Left lobe of liver (tissue), 2 donors: ENCODE measurements at regions not wholly inside any gene's neighbourhood (a gene's known extent, or its start where the extent isn't known, plus 50 kb on each side); places are given as distances from the start of the nearest gene placed in this dataset.
A peak's percentile ranks its signal among the peaks of the same experiment; 100 is the strongest.

Experiments
- ATAC-seq: fragments of 200-7000 bp; cut with Tn5 transposase; one replicate; pipeline ENCODE4 v1.9.1; 2020; ENCODE audit warnings: mild to moderate bottlenecking, moderate library complexity
- DNase-seq: peaks from one replicate; pipeline ENCODE4 v3.0.0-alpha.2; 2020; ENCODE audit warnings: low spot score
- donor health status: DM: no; HTN: no; CAD: no; lungs with moderate emphysema.
- donor health status: DM: no; HTN: yes; CAD: no.

DNA sequence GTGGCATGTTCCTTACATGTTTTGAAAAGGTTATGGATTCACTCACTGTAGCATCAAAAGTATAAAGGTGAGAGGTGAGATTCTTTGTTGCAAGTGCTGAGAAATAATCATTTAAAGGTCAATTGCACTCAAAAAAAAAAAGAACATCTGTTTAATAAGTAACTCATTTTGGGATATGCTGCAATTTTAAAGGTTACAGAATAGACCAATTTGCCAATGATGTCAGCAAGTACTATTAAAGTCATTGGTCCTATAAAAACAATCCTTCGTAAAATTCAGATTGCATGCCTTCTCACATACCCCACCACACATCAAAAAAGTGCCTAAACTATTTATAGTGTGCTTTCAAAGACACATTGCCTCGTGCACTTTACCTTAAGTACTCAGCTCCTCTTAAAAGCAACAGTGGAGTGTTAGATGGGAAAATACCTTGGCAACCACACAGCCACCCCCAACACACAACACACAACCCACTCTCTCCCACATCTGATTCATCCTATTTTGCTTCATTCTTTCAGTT lies 218.2 kb upstream of the ADGRL2 start:
- DNase-seq (no peak), ATAC-seq (peak; percentile 79)

DNA sequence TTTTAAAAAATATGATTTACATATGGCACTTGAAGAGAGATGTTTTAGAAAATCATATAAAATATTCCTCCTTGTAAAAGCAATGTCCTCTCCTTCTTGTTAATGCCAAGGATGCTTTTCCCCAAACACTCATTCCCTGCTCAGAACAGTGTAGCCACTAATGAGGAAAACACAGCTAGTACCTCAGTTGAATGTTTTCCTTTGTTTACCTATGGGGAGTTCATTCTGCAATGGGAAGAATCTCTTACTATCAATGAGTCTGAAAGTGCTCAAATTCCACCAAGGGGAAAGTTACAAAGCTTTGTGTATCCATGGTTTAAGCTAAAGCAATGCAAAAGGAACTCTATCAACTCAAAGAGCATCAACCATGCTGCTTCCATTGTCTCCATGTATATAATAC lies 221.9 kb upstream of the ADGRL2 start:
- ATAC-seq = no peak
- no peak for DNase-seq

DNA sequence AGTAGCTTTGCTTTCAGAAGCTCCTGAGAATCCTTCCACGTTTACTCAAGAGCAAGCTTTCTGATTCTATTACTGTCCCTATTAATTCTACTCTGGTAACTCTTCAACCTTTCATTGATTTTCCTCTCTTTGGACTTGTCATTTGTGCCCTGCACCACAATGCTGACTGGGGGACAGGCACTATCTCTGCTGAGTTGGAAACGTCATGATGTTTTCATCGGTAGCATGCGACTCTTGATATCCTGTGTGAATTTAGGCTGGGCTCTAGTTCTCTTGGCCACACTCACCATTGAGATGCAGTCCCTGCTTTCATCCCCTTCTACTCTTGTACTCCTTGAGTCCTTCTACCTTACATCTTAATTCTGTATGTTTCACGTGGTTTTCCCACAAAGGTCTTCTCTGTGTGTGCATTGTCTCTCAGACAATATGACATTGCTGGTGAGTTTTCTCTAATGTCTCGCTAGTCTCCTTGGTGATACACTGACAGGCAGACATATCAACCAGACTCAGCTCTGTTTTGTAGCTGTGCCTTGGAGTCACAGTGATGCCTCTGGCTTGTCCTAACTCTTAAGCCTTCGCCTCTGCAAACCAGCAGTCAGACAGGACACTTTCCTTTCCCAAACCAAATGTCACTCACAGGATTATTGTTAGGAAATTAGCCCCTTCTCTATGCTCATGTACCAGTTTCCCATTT lies 223.6 kb upstream of the ADGRL2 start:
- DNase-seq (no peak), ATAC-seq (peak; percentile 86)

DNA sequence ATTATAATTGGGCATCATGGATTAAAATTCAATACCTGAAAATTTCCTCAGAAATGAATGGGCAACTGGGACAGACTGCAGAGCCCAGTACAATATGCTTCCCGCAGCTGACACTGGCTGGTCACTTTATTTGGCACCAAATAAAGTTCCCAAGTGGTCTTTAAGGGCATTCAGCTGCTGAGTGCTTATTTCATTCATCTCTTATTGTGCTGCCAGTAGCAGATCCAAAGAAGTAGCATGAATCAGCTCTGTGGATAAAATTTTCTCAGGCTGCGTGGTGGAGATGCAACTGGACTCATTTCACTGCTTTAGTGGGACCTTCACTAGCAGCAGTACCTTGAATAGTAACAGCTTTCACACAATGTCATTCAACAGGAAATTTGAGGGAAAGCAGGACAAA lies 226.3 kb upstream of the ADGRL2 start:
- DNase-seq = no peak
- ATAC-seq = no peak

DNA sequence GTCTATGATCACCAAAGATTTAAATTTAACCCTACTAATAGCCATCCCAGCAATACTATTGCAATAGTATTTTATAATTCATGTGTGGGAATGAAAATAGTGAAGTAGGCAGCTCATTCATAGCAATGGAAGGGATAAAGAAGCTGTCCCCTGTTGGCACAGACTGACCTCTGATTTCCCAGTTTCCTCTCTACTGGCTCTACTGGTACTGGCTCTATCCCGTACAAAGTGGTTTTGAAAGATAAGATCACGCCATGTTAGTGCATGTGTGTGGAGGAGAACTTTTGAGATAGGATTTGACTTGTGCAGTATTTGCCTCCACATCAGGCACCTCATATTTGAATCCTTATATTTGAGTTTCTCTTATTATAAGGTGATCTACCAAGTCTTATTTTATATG lies 227.3 kb upstream of the ADGRL2 start:
- no peak for DNase-seq
- no peak for ATAC-seq

DNA sequence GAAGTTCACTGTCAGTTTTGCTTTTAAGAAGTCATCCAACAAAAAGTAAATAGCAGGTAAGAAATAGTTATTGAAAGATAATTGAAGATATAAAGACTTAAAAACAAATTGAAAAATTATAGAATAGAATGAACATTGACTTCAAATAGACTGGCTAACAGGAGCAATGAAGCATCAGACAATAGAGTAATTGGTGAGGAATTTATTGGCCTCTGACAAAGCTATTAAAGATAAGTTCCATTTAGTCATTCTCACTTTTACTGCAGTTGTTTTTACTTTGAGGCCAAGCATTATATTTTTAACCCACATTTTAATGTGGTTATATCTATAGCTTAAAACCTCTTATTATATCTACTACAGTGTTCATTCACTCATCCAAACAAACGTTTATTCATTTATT lies 228.8 kb upstream of the ADGRL2 start:
- DNase-seq (no peak), ATAC-seq (no peak)

DNA sequence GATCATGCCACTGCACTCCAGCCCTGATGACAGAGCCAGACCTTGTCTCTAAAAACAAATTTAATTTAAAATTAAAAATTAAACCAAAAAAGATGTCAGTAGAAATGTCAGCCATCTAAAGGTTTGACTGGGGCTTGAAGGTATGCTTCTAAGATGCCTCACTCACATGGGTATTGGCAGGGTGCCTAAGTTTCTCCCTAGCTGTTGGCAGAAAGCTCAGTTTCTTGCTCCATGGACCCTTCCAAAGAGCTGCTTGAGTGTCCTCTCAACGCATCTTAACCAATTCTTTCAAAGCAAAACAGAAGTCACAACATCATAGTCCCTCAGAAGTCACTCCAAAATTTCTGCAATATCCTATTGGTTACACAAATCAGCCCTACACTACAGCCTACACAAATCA lies 231.0 kb upstream of the ADGRL2 start:
- DNase-seq (no peak), ATAC-seq (no peak)

DNA sequence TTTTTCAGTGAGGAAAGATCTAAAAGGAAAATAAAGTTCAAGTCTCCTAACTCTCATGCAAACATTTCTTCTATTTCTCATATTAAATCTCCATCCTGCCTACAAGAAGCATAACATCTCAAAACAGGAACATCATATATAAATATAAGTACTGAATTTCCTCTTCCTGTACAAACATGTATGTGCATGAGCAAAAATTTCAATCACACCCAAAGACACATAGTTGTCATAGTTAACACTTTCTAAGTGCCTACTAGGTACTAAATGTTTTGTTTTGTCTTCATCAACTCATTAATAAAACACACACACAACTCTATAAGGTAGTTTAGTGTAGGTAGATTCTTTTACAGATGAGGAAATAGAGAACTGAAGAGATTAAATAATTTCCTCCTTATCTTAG lies 237.1 kb upstream of the ADGRL2 start:
- ATAC-seq = no peak

DNA sequence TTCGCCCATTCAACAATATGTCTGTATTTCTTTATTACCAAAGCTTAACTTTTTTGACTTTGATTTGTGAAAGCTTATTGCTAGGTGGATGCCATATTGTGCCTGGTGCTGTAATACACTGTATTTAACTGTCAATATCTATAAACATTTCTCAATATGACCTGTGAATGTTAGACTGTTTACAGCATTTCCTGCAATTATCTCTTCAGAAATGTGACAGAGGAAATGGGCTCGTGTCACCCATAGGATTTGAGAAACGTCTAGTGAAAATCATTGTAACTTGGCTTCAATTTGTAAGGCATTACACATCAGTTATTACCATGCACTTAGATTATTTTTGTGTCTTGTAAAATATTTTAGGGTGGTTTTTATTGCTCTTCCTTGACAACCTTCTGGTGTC lies 237.8 kb upstream of the ADGRL2 start:
- ATAC-seq = no peak
- no peak for DNase-seq

More for the DNA sequence above, 237.1 kb upstream of the ADGRL2 start:
- no peak for DNase-seq

DNA sequence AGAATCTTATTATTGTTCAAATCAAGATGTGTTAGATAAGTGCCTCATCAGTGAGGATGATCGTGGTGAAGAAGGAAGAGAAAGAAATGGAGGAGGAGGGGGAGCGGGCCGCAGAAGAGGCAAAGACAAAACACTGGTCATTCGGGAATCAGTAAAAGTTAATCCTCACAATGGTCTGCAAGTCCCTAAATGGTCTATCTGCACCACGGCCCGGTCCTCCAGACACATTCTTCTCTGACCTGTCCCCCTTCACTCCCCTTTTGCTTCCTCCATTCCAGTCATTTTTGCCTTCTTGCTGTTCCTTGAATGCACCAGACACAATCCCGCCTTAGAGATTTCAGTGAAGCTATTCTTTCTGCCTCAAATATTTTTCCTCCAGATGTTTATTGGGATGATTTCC lies 240.1 kb upstream of the ADGRL2 start:
- DNase-seq (no peak), ATAC-seq (no peak)

DNA sequence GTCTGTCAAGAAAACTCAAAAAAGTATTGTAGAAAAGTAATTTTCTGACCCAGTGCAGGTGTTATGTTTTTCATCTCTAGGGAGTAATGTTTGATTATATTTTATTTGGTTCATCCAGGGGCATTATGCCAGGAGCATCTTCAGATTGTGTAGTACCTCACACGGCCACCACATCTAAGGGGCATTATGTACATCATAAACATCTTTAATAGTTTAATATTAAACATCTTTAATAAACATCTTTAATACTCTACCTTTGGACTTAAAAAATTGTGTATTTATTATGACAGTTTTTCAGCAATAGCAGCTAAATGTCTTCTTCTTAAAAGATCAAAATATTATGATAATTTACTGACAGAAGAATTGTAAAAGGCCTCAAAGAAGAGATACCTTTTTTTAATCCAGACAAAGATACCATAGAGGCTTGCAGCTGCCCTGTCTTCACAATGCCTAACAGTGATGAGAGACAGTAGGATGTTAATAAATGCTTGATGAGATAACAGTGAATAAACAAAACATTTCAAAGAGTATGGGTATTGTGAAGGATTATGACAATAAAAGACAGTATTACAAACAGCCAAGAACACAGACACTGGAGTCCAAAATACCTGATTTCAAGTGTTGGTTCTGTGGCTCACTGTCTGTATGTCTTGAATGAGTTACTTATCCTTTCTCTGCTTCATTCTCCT lies 240.9 kb upstream of the ADGRL2 start:
- DNase-seq (no peak), ATAC-seq (no peak)

DNA sequence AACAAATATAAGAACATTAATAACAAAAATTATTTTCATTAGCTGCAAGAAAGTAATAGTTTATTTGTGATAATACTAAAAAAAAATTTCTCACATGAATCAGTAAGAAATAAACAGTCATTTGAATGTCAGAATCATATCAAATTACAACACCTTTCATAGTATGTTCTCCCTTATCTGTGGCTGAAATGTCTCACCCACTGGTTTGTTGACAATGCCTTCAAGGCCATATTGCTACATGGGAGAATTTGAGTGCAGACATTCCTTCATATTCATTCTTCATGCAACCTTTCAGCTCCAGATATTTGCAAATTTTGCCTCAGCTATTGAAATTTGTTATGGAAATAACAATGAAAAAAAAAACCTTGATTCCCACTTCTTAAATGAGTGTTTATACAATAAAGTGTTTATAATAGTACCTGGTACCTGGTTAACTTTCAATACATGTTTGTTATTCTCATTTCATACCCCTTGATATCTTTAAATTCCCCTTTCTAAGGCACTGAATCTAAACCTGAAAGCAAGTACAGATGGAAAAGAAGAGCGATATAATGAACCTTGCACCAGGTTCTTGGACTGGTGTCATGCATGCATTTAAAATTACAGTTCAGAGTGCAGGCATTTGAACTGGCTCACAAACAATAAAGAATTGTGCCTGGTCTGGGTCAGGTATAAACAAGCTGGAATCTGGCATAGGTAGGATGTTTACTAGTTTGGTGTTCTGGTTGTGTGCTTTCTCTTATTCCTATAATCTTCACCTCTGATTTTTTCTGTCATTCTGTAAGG lies 242.2 kb upstream of the ADGRL2 start:
- DNase-seq (no peak), ATAC-seq (peak; percentile 56)

DNA sequence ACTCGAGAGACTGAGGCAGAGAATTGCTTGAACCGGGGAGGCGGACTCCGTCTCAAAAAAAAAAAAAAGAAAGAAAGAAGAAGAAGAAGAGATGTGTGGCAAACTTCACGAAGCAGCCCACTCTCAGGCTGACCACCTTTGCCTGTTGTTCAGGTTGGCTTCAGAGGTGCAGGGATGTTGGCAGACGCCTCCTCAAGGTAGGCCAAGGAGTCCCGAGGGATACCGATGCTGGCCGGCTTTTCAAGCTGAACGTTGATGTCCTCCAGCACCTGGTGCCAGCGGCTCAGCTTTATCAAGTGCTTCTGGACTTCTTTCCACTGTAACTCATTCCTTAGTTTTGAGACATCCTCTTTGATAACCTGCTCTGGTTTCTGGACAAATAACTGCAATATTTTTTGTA lies 243.8 kb upstream of the ADGRL2 start:
- DNase-seq = no peak
- no peak for ATAC-seq

DNA sequence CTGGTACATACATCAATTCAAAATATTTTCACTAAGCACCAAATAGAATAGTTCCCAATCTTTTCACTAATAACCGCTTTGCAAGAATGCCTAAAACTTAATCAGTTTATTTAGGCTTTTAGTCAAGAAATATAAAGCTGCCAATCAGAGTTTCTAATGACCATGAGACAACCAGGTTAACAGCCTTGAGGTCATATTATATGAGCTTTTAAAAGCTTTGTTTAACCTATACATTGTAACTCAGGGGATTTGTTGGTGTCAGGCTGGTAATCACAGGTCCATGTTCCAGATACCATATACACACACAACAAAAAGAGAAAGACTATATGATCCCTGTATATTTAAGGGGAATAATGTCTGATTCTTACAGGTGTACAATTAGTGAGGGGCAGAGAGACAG lies 246.2 kb upstream of the ADGRL2 start:
- no peak for ATAC-seq
- DNase-seq = no peak

DNA sequence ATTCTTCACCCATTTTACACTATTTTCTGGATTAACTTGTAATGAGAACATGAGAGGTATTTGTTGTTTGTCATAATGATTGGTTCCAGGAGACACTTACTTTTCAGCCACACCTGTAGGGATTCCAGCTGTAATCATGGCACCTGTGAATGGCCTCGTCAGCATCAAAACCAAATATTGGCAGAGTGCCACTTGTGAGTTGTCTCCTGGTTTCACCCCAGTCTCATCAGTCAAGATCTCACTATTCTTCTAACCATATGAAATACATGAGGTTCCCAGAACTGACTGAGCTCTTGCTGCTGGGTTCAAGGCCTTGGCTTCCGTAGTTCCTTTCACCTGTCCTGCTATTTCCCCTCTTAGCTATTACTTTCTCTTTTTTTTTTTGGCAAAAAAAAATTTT lies 246.6 kb upstream of the ADGRL2 start:
- ATAC-seq = no peak
- DNase-seq = no peak

DNA sequence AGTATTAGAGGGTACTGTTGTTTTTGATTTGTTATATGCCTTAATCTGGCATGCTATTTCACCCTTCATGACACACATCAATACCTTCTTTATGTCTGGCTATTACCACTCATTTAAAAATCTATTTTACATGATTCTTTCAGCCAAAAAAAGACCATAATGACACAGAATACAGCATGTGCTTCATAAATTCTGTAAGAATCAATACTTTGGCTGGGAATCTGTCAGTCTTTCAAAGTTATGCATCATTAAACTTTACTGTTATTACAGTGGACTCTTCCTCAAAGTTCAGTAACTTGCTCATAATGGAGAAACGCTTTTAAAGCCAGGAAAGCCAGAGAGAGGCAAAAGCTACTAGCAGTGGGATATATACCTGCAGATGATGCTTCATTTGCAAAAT lies 247.2 kb upstream of the ADGRL2 start:
- DNase-seq = no peak
- no peak for ATAC-seq

DNA sequence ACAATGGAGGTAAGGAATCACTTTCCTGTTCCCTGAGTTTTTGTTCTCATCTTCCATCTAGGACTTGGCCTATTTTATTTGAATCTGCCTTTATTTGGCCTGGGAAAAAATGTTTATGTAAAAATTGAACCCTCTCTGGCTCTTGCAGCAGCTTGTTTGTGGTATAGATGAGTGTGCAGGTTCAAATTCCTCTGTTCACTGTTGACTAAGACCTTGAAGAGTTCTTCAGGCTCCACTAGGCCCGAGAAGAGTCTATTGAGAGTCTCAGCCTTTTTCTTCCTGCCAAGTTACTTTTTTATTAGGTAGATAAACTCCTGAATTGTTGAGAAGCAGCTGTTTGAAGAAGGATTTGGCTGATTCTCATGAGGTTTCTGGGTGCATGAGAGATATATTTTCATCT lies 248.8 kb upstream of the ADGRL2 start:
- DNase-seq (no peak), ATAC-seq (no peak)

DNA sequence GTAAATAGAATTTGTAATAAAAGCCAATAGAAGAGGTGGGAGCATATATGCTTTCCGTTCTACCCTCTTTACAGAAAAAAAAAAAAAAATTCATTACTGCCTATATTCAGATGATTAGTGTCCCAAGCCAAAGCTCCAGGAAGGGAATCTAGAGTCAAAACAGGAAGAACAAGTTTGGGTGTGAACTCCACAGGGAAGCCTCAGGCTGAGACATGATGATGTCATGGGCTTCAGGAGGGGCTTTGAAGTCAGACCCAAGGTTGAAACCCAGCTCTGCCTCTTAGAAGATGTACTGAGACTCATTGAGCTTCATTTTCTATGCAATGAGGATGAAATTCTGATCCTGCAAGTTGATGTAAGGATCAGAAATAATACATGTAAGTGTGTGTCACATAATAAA lies 250.0 kb upstream of the ADGRL2 start:
- ATAC-seq (no peak), DNase-seq (no peak)

DNA sequence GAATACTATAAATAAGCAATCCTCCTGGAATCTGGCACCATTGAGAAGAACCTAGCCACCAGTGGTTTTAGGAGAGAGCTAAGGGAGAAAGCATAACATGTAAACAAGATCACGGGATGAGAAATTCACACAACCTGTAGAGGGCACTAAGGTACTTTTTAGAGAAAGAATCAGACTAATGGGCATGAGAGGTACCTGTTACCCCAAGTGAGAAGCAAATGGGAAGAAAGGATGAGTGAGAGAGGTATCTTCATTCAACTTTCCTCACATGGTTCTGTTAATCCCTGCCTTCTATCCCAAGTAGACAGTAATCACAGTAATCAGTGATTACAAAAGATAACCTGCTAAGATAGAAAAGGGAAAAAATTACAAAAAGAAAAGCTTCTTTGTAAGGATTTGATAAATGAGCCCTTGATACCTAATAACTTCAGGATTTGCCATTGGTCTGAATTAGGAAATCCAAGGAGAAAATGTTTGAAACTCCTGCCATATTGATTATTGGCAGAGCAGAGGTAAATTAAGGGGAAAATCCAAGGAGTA lies 251.1 kb upstream of the ADGRL2 start:
- ATAC-seq = peak; percentile 96
- DNase-seq = no peak

DNA sequence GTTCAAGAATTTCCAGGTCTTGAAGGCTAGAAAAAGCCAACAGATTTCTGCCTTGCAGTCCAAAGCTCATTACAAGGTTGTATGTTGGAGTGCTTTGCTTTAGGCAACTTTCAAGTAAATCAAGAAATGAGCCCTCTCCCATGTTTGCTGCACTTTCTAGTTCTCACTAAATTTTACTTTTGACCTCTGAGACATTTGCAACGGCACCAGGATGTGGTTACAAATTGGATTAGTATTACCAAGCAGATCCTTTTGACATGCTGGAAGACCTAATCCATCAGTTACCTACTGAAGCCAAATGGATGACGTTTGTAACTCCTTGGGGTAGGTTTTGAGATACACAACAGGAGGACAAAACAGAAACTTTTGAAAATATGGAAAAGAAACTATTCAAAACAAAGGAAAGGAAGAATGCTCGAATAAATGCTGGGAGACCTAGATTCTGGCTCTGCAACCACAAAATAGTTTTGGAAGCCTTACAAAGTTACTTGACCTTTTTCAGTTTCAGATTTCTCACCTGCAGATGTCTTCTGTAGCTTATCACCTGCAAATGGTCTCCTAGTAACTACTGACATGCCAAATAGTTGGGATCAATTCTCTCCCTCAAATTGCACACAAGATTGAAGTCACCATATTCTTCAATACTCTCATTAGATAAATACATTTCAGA lies 251.7 kb upstream of the ADGRL2 start:
- ATAC-seq (no peak), DNase-seq (no peak)

DNA sequence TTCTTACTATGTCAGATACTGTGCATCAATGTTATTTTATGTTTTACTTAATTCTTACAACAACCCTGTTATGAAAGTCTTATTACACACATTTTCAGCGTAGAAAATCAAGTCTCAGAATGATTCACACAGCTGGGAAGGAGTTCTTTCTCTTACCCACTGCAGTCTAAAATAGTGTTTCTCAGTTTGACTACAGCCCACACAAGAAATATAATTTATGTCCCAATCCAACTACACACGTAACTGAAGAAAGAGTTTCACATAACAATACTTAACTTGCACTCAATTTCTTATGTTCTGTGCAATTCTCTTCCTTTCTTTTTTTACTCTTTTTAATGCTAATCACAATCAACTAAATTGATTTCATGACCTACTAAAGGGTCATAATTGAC lies 252.8 kb upstream of the ADGRL2 start:
- no peak for ATAC-seq

More for the DNA sequence above, 252.8 kb upstream of the ADGRL2 start:
- no peak for DNase-seq
